B cell (primary cell): ENCODE measurements at regions not wholly inside any gene's neighbourhood (a gene's known extent, or its start where the extent isn't known, plus 50 kb on each side); places are given as distances from the start of the nearest gene placed in this dataset.

Experiments used
- ATAC-seq: fragments of 200-7000 bp; cut with Tn5 transposase; one replicate; pipeline ENCODE4 v1.10.0; 2021; ENCODE audit warnings: low read depth, mild to moderate bottlenecking, moderate number of reproducible peaks, moderate library complexity
- CTCF ChIA-PET: fragments of 350-600 bp; sonication (Branson Sonifier 250); formaldehyde crosslinking; loops from one replicate; lab custom pipeline; 2021; ENCODE audit warnings: antibody characterized with exemption, inconsistent platforms; lab: Charles Lee
- POLR2A ChIA-PET: fragments of 350-600 bp; sonication (Branson Sonifier 250); formaldehyde crosslinking; loops from one replicate; lab custom pipeline; 2021; ENCODE audit warnings: antibody characterized with exemption; lab: Charles Lee
- DNase-seq: peaks from one replicate; pipeline ENCODE4 v3.0.0; 2013
- H2AFZ ChIP-seq: 2 replicates; pipeline ENCODE4 v1.6.1; 2012; ENCODE audit warnings: mild to moderate bottlenecking, low read depth, low read length; ENCODE audit not compliant: insufficient read depth, poor library complexity, severe bottlenecking
- H3K27ac ChIP-seq, 2 donors: 1 replicate in 1 of 2; 2 replicates in 1 of 2; pipeline ENCODE4 v1.5.1; 2012 to 2013; ENCODE audit warnings: low read length in 2 of 2, mild to moderate bottlenecking in 2 of 2, moderate library complexity in 1 of 2
- H3K27me3 ChIP-seq, 4 experiments: fragments of 200-600 bp in 1 of 4; sonication (generic) in 1 of 4; replicated peaks in 1 of 4; 1 replicate in 2 of 4; 2 replicates in 2 of 4; pipeline versions ENCODE4 v1.6.1 to v1.7.0; 2013 to 2016; ENCODE audit warnings: low read length in 3 of 4, mild to moderate bottlenecking in 2 of 4, mixed read lengths in 1 of 4, moderate library complexity in 1 of 4; ENCODE audit not compliant: insufficient read depth in 4 of 4, control insufficient read depth in 3 of 4; ENCODE audit errors: control extremely low read depth in 1 of 4
- H3K36me3 ChIP-seq, 2 experiments: replicated peaks in 1 of 2; 1 replicate in 1 of 2; 2 replicates in 1 of 2; pipeline versions ENCODE4 v1.6.1 to v1.7.1; 2013; ENCODE audit warnings: low read length in 1 of 2; ENCODE audit not compliant: insufficient read depth in 2 of 2, control insufficient read depth in 1 of 2; ENCODE audit errors: control extremely low read depth in 1 of 2, extremely low read depth in 1 of 2
- H3K4me1 ChIP-seq, 2 donors: fragments of 200-600 bp in 1 of 2; sonication (generic) in 1 of 2; 1 replicate in 1 of 2; 2 replicates in 1 of 2; pipeline versions ENCODE4 v1.5.1 to v1.6.1; 2013 to 2017; ENCODE audit warnings: low read length in 2 of 2; ENCODE audit not compliant: control insufficient read depth in 2 of 2, insufficient read depth in 2 of 2
- H3K4me2 ChIP-seq: replicated peaks from 2 replicates; pipeline ENCODE3; 2012; ENCODE audit warnings: mild to moderate bottlenecking, low read depth, low read length; ENCODE audit not compliant: poor library complexity, severe bottlenecking
- H3K4me3 ChIP-seq, 5 experiments: fragments of 200-600 bp in 1 of 5; sonication (generic) in 1 of 5; 1 replicate in 3 of 5; 2 replicates in 2 of 5; pipeline versions ENCODE4 v1.5.1 to v1.7.0; 2011 to 2016; ENCODE audit warnings: low read length in 4 of 5, mild to moderate bottlenecking in 4 of 5, low read depth in 2 of 5, control low read depth in 1 of 5, moderate library complexity in 1 of 5; ENCODE audit not compliant: insufficient read depth in 1 of 5; ENCODE audit errors: control extremely low read depth in 1 of 5, extremely low read depth in 1 of 5
- H3K79me2 ChIP-seq: fragments of 200-600 bp; sonication (generic); one replicate; pipeline ENCODE4 v1.6.0; 2016; ENCODE audit warnings: low read length; ENCODE audit not compliant: control insufficient read depth, insufficient read depth
- H3K9ac ChIP-seq: fragments of 200-600 bp; sonication (generic); 2 replicates; pipeline ENCODE4 v1.6.1; 2017; ENCODE audit warnings: mild to moderate bottlenecking, low read length, moderate library complexity
- H3K9me3 ChIP-seq, 3 donors: one replicate each; pipeline versions ENCODE4 v1.6.1 to v1.7.1; 2013; ENCODE audit warnings: low read length in 2 of 3; ENCODE audit not compliant: control insufficient read depth in 2 of 3, insufficient read depth in 1 of 3; ENCODE audit errors: control extremely low read depth in 1 of 3
- H4K20me1 ChIP-seq: 2 replicates; pipeline ENCODE4 v1.6.0; 2012; ENCODE audit warnings: mild to moderate bottlenecking, low read length; ENCODE audit not compliant: insufficient read depth, control insufficient read depth, poor library complexity, severe bottlenecking
- H3K27ac Mint-ChIP-seq: one replicate; pipeline ENCODE4 v1.8.0; 2021; ENCODE audit warnings: mixed read lengths
- H3K27me3 Mint-ChIP-seq: one replicate; pipeline ENCODE4 v1.8.0; 2021; ENCODE audit warnings: mixed read lengths
- H3K4me1 Mint-ChIP-seq: one replicate; pipeline ENCODE4 v1.8.0; 2021; ENCODE audit warnings: mixed read lengths
- H3K4me3 Mint-ChIP-seq: one replicate; pipeline ENCODE4 v1.8.0; 2021; ENCODE audit warnings: mixed read lengths
- H3K9me3 Mint-ChIP-seq: one replicate; pipeline ENCODE4 v1.8.0; 2022; ENCODE audit warnings: mixed read lengths; ENCODE audit not compliant: insufficient read depth
- EZH2 ChIP-seq: IDR thresholded peaks from 2 replicates; pipeline ENCODE4 v1.6.1; 2012; ENCODE audit warnings: borderline replicate concordance, low read depth, mild to moderate bottlenecking, moderate library complexity, low read length; ENCODE audit not compliant: insufficient read depth, poor library complexity, severe bottlenecking
- WGBS: methylation state at CpG from one replicate; pipeline ENCODE4 v1.1.5; 2013; ENCODE audit warnings: missing lambda C conversion rate; ENCODE audit not compliant: insufficient coverage; 5-methylcytosine and 5-hydroxymethylcytosine counted together
- intact Hi-C: fragments of 100-400 bp; cut with micrococcal nuclease; formaldehyde crosslinking; loops from one replicate; pipeline ENCODE4 v1.10.0; 2022
- TF ChIP-seq, protein P1 (sequence below): fragments of 200-600 bp; IDR thresholded peaks from one replicate; pipeline ENCODE4 v1.8.0; 2022; ENCODE audit warnings: antibody characterized with exemption, mild to moderate bottlenecking

DNA sequence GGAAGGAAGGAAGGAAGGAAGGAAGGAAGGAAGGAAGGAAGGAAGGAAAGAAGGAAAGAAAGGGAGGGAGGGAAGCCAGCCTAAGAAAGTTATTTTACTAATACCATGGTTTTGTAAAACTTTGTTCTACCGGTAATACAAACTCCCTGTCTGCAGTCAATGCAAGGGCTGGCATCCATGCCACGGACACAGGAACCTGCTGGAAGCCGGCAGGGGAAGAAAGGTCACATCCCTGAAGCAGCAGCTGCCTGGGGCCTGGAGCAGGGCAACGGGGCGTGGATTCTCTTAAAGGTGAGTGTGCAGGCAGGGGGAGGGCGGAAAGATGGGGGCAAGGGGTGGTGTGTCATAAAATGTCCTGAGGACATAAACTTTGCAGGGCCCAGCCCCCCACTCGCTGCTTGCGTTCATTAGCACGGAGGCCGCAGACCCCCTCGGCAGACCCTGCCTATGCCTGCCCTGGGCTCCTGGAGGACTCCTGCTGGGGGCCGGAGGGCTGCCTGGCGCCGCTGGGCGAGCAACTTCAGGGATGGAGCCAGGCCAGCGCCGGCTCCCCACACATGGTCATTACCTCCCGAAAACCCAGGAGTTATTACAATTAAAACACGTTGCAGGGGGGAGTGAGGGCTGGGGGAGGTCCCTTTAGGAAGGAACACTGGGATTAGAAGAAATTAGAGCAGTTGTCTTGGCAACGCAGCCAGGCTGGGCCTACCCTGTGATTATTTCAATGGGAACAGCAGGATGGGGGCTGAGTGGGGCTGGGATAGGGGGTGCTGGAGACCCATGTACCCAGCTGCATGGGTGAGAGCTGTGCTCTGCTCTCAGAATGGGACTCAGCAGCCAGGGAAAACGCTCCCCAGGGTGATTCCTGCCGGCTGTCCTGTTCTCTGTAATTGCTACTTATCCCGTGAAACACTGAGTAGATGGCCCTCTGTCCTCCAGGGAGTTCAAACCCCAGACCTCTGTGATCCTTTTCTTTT lies 257.9 kb downstream of the SOX9 start:
- peaks cover 0 to 8% (median 0%) of the 10 kb centered on the region in 3 donors for H3K9me3 ChIP-seq
- H3K27ac ChIP-seq = no peak overlapping the region
- CTCF ChIA-PET = no interaction called here
- no peak overlapping the region for H3K4me2 ChIP-seq
- POLR2A ChIA-PET = no interaction called here
- WGBS = 72% methylated on average over 20 of the region's 23 CpGs
- H2AFZ ChIP-seq = no peak overlapping the region
- ATAC-seq = no peak
- H3K27ac Mint-ChIP-seq = no peak overlapping the region
- no peak overlapping the region for H3K4me3 Mint-ChIP-seq
- H3K4me1 Mint-ChIP-seq = no peaks in the 10 kb centered on the region
- no peak overlapping the region for H3K4me3 ChIP-seq
- no peak overlapping the region for H3K9ac ChIP-seq
- DNase-seq = no peak
- H3K27me3 Mint-ChIP-seq = peaks cover 9% of the 10 kb centered on the region
- intact Hi-C loops = no loop called here
- no peaks in the 10 kb centered on the region for H3K36me3 ChIP-seq
- H3K9me3 Mint-ChIP-seq = no peaks in the 10 kb centered on the region
- no peaks in the 10 kb centered on the region for H3K27me3 ChIP-seq
- no peaks in the 10 kb centered on the region for H4K20me1 ChIP-seq
- H3K4me1 ChIP-seq = no peaks in the 10 kb centered on the region
- TF ChIP-seq EZH2 = no peak
- H3K79me2 ChIP-seq = no peaks in the 10 kb centered on the region

DNA sequence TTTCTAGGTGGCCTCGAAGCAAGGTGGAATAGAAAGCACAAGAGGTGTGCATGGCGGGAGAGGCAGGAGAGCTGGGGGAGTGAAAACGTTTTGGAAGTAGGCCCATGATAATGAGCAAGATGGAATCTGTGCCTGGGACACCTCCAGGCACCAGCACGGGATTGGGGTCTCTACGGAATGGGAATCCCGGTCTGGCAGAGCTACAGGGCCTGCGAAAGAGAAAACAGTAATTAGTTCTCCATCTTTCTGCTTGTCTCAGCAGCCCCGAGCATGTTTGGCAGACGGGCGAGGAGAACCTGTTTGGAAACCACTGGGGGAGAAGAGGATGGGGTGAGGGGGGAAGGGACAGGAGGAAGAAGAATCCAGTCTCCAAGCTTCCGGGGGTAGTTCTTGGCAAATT lies 258.7 kb downstream of the SOX9 start:
- POLR2A ChIA-PET = no interaction called here
- Histone ChIP-seq H3K36me3 (no peaks in the 10 kb centered on the region), H3K9me3 (peaks cover 0 to 3% (median 0%) of the 10 kb centered on the region in 3 donors), H3K27me3 (no peaks in the 10 kb centered on the region), H3K27ac (no peak overlapping the region), H3K79me2 (no peaks in the 10 kb centered on the region), H3K4me1 (no peaks in the 10 kb centered on the region), H2AFZ (no peak overlapping the region), H3K9ac (no peak overlapping the region), H3K4me2 (no peak overlapping the region), H4K20me1 (no peaks in the 10 kb centered on the region), H3K4me3 (no peak overlapping the region)
- intact Hi-C loops = no loop called here
- Mint-ChIP-seq H3K4me1 (no peaks in the 10 kb centered on the region), H3K9me3 (no peaks in the 10 kb centered on the region), H3K27ac (no peak overlapping the region), H3K4me3 (no peak overlapping the region), H3K27me3 (peaks cover 9% of the 10 kb centered on the region)
- no peak for TF ChIP-seq EZH2
- TF ChIP-seq, protein P1, sequence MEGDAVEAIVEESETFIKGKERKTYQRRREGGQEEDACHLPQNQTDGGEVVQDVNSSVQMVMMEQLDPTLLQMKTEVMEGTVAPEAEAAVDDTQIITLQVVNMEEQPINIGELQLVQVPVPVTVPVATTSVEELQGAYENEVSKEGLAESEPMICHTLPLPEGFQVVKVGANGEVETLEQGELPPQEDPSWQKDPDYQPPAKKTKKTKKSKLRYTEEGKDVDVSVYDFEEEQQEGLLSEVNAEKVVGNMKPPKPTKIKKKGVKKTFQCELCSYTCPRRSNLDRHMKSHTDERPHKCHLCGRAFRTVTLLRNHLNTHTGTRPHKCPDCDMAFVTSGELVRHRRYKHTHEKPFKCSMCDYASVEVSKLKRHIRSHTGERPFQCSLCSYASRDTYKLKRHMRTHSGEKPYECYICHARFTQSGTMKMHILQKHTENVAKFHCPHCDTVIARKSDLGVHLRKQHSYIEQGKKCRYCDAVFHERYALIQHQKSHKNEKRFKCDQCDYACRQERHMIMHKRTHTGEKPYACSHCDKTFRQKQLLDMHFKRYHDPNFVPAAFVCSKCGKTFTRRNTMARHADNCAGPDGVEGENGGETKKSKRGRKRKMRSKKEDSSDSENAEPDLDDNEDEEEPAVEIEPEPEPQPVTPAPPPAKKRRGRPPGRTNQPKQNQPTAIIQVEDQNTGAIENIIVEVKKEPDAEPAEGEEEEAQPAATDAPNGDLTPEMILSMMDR = no peak
- 76% methylated on average over 9 of the region's 11 CpGs for WGBS
- DNase-seq (no peak), ATAC-seq (no peak)
- CTCF ChIA-PET = no interaction called here
